Activated T-helper 1 cell treated with anti-CD3 and anti-CD28 coated beads, Interleukin-12 subunit alpha, Interleukin-12 subunit beta, Interleukin-2, Interleukin-4 antibody, amounts not matched to agents 30 ng/mL and 10 ng/mL and 1 ng/mL, durations not matched to agents 14 hours and 24 hours and 36 hours (primary cell): ENCODE measurements at regions not wholly inside any gene's neighbourhood (a gene's known extent, or its start where the extent isn't known, plus 50 kb on each side); places are given as distances from the start of the nearest gene placed in this dataset.

Experiments used
- DNase-seq: peaks from one replicate; pipeline ENCODE4 v3.0.0; 2021; ENCODE audit warnings: low spot score
- H3K27ac Mint-ChIP-seq: one replicate; pipeline ENCODE4 v1.8.0; 2021; ENCODE audit warnings: mild to moderate bottlenecking, mixed read lengths
- H3K27me3 Mint-ChIP-seq: one replicate; pipeline ENCODE4 v1.8.0; 2022; ENCODE audit warnings: mild to moderate bottlenecking, moderate library complexity, mixed read lengths; ENCODE audit not compliant: insufficient read depth
- H3K36me3 Mint-ChIP-seq: one replicate; pipeline ENCODE4 v1.8.0; 2021; ENCODE audit warnings: low read depth, mixed read lengths
- H3K4me1 Mint-ChIP-seq: one replicate; pipeline ENCODE4 v1.8.0; 2021; ENCODE audit warnings: low read depth, mixed read lengths
- H3K4me3 Mint-ChIP-seq: one replicate; pipeline ENCODE4 v1.8.0; 2021; ENCODE audit warnings: mild to moderate bottlenecking, moderate library complexity, mixed read lengths
- H3K9me3 Mint-ChIP-seq: one replicate; pipeline ENCODE4 v1.8.0; 2021; ENCODE audit warnings: mixed read lengths
- intact Hi-C: fragments of 100-400 bp; cut with micrococcal nuclease; formaldehyde crosslinking; loops from one replicate; pipeline ENCODE4 v1.15.1; 2024

- Mint-ChIP-seq H3K27me3 (no peaks in the 10 kb centered on the region), H3K4me3 (no peak overlapping the region), H3K27ac (no peak overlapping the region), H3K4me1 (no peaks in the 10 kb centered on the region), H3K9me3 (no peaks in the 10 kb centered on the region), H3K36me3 (no peaks in the 10 kb centered on the region)
- no peak for DNase-seq
- intact Hi-C loops, result no loop called here
Measured at GRCh38 chr6:126764104-126764503, 354.4 kb upstream of the RSPO3 start.

- no peaks in the 10 kb centered on the region for H3K9me3 Mint-ChIP-seq
- no peak for DNase-seq
- H3K27me3 Mint-ChIP-seq, result no peaks in the 10 kb centered on the region
- no peak overlapping the region for H3K27ac Mint-ChIP-seq
- no peaks in the 10 kb centered on the region for H3K4me1 Mint-ChIP-seq
- intact Hi-C loops, result no loop called here
- H3K36me3 Mint-ChIP-seq, result no peaks in the 10 kb centered on the region
- H3K4me3 Mint-ChIP-seq, result no peak overlapping the region
Measured at GRCh38 chr6:126764671-126765070, 353.8 kb upstream of the RSPO3 start.

GRCh38 chr6:126766820-126767219 is 351.7 kb upstream of the RSPO3 start:
- Mint-ChIP-seq H3K27ac (no peak overlapping the region), H3K4me3 (no peak overlapping the region), H3K4me1 (no peaks in the 10 kb centered on the region), H3K36me3 (no peaks in the 10 kb centered on the region), H3K9me3 (no peaks in the 10 kb centered on the region), H3K27me3 (no peaks in the 10 kb centered on the region)
- no peak for DNase-seq
- intact Hi-C loops, result no loop called here

GRCh38 chr6:126767711-126768110 is 350.8 kb upstream of the RSPO3 start:
- H3K4me1 Mint-ChIP-seq, result no peaks in the 10 kb centered on the region

GRCh38 chr6:126770176-126770575 is 348.3 kb upstream of the RSPO3 start:
- Mint-ChIP-seq H3K4me1 (no peaks in the 10 kb centered on the region), H3K27ac (no peak overlapping the region), H3K36me3 (no peaks in the 10 kb centered on the region), H3K4me3 (no peak overlapping the region), H3K27me3 (no peaks in the 10 kb centered on the region), H3K9me3 (no peaks in the 10 kb centered on the region)
- DNase-seq, result no peak
- intact Hi-C loops, result no loop called here

More at GRCh38 chr6:126767711-126768110, 350.8 kb upstream of the RSPO3 start:
- Mint-ChIP-seq H3K36me3 (no peaks in the 10 kb centered on the region), H3K27ac (no peak overlapping the region), H3K4me3 (no peak overlapping the region), H3K27me3 (no peaks in the 10 kb centered on the region), H3K9me3 (no peaks in the 10 kb centered on the region)
- intact Hi-C loops, result no loop called here
- no peak for DNase-seq

- Mint-ChIP-seq H3K27ac (no peak overlapping the region), H3K4me3 (no peak overlapping the region), H3K27me3 (no peaks in the 10 kb centered on the region), H3K9me3 (no peaks in the 10 kb centered on the region), H3K4me1 (no peaks in the 10 kb centered on the region), H3K36me3 (no peaks in the 10 kb centered on the region)
- intact Hi-C loops, result no loop called here
- no peak for DNase-seq
Measured at GRCh38 chr6:126773112-126773805, 345.2 kb upstream of the RSPO3 start.

- intact Hi-C loops, result no loop called here
- H3K36me3 Mint-ChIP-seq, result no peaks in the 10 kb centered on the region
- H3K9me3 Mint-ChIP-seq, result no peaks in the 10 kb centered on the region
- H3K27me3 Mint-ChIP-seq, result no peaks in the 10 kb centered on the region
- H3K4me1 Mint-ChIP-seq, result no peaks in the 10 kb centered on the region
- DNase-seq, result no peak
- no peak overlapping the region for H3K4me3 Mint-ChIP-seq
- no peak overlapping the region for H3K27ac Mint-ChIP-seq
Measured at GRCh38 chr6:126779331-126779730, 339.1 kb upstream of the RSPO3 start.

GRCh38 chr6:126781582-126781981 is 336.9 kb upstream of the RSPO3 start:
- H3K27ac Mint-ChIP-seq, result no peak overlapping the region
- no peak overlapping the region for H3K4me3 Mint-ChIP-seq
- H3K9me3 Mint-ChIP-seq, result no peaks in the 10 kb centered on the region
- intact Hi-C loops, result no loop called here
- H3K27me3 Mint-ChIP-seq, result no peaks in the 10 kb centered on the region
- H3K4me1 Mint-ChIP-seq, result no peaks in the 10 kb centered on the region
- DNase-seq, result no peak
- H3K36me3 Mint-ChIP-seq, result no peaks in the 10 kb centered on the region

GRCh38 chr6:126784161-126784790 is 334.2 kb upstream of the RSPO3 start:
- DNase-seq, result no peak
- Mint-ChIP-seq H3K27me3 (no peaks in the 10 kb centered on the region), H3K27ac (no peak overlapping the region), H3K36me3 (no peaks in the 10 kb centered on the region), H3K4me1 (no peaks in the 10 kb centered on the region), H3K4me3 (no peak overlapping the region), H3K9me3 (no peaks in the 10 kb centered on the region)
- intact Hi-C loops, result no loop called here

GRCh38 chr6:126786262-126786661 is 332.2 kb upstream of the RSPO3 start:
- H3K27me3 Mint-ChIP-seq, result no peaks in the 10 kb centered on the region
- H3K27ac Mint-ChIP-seq, result no peak overlapping the region
- H3K4me3 Mint-ChIP-seq, result no peak overlapping the region
- DNase-seq, result no peak
- intact Hi-C loops, result no loop called here
- no peaks in the 10 kb centered on the region for H3K36me3 Mint-ChIP-seq
- H3K4me1 Mint-ChIP-seq, result no peaks in the 10 kb centered on the region
- no peaks in the 10 kb centered on the region for H3K9me3 Mint-ChIP-seq

GRCh38 chr6:126787635-126788034 is 330.8 kb upstream of the RSPO3 start:
- H3K4me1 Mint-ChIP-seq, result no peaks in the 10 kb centered on the region
- H3K27me3 Mint-ChIP-seq, result no peaks in the 10 kb centered on the region
- H3K36me3 Mint-ChIP-seq, result no peaks in the 10 kb centered on the region
- no peaks in the 10 kb centered on the region for H3K9me3 Mint-ChIP-seq
- intact Hi-C loops, result no loop called here
- no peak for DNase-seq
- no peak overlapping the region for H3K27ac Mint-ChIP-seq
- H3K4me3 Mint-ChIP-seq, result no peak overlapping the region

GRCh38 chr6:126788861-126789365 is 329.6 kb upstream of the RSPO3 start:
- no peaks in the 10 kb centered on the region for H3K9me3 Mint-ChIP-seq
- intact Hi-C loops, result no loop called here
- no peak overlapping the region for H3K4me3 Mint-ChIP-seq
- H3K27ac Mint-ChIP-seq, result no peak overlapping the region
- H3K36me3 Mint-ChIP-seq, result no peaks in the 10 kb centered on the region
- H3K27me3 Mint-ChIP-seq, result no peaks in the 10 kb centered on the region
- no peak for DNase-seq
- H3K4me1 Mint-ChIP-seq, result no peaks in the 10 kb centered on the region

- no peaks in the 10 kb centered on the region for H3K4me1 Mint-ChIP-seq
- no peak for DNase-seq
- H3K27me3 Mint-ChIP-seq, result no peaks in the 10 kb centered on the region
- no peaks in the 10 kb centered on the region for H3K36me3 Mint-ChIP-seq
- H3K9me3 Mint-ChIP-seq, result no peaks in the 10 kb centered on the region
- intact Hi-C loops, result no loop called here
- H3K27ac Mint-ChIP-seq, result no peak overlapping the region
- H3K4me3 Mint-ChIP-seq, result no peak overlapping the region
Measured at GRCh38 chr6:126792340-126793085, 326.0 kb upstream of the RSPO3 start.
